Testis (tissue), 2 donors: ENCODE measurements at regions not wholly inside any gene's neighbourhood (a gene's known extent, or its start where the extent isn't known, plus 50 kb on each side); places are given as distances from the start of the nearest gene placed in this dataset.

ENCODE experiments used
- POLR2A ChIP-seq: fragments of 450-650 bp; IDR thresholded peaks from one replicate; pipeline ENCODE4 v1.6.1; 2017; ENCODE audit warnings: antibody characterized with exemption, mild to moderate bottlenecking, moderate library complexity
- TF ChIP-seq, protein P1 (sequence below), 3 experiments: fragments of 450-650 bp in 2 of 3; fragments of 200-600 bp in 1 of 3; sonication (generic) in 1 of 3; IDR thresholded peaks; one replicate each; pipeline ENCODE4 v1.5.1; 2016 to 2019; ENCODE audit warnings: antibody characterized with exemption in 3 of 3, mild to moderate bottlenecking in 2 of 3, moderate library complexity in 1 of 3

DNA sequence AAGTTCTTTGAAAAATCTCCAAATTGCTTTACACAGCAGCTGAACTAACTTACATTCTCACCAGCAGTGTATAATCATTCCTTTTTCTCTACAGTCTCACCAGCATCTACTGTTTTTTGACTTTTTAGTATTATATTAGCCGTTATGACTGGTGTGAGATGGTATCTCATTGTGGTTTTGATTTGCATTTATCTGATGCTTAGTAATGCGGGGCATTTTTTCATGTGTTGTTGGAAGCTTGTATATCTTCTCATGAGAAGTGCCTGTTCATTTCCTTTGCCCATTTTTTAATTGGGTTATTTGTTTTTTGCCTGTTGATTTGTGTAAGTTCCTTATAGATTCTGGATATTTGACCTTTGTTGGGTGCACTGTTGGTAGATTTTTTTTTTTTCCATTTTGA, 931.7 kb downstream of the CENPC start:
- TF ChIP-seq, protein P1, sequence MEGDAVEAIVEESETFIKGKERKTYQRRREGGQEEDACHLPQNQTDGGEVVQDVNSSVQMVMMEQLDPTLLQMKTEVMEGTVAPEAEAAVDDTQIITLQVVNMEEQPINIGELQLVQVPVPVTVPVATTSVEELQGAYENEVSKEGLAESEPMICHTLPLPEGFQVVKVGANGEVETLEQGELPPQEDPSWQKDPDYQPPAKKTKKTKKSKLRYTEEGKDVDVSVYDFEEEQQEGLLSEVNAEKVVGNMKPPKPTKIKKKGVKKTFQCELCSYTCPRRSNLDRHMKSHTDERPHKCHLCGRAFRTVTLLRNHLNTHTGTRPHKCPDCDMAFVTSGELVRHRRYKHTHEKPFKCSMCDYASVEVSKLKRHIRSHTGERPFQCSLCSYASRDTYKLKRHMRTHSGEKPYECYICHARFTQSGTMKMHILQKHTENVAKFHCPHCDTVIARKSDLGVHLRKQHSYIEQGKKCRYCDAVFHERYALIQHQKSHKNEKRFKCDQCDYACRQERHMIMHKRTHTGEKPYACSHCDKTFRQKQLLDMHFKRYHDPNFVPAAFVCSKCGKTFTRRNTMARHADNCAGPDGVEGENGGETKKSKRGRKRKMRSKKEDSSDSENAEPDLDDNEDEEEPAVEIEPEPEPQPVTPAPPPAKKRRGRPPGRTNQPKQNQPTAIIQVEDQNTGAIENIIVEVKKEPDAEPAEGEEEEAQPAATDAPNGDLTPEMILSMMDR (IDR thresholded peaks at IDR 0.05): no peak
- no peak for TF ChIP-seq POLR2A
